Peyer's patch (tissue), 4 donors: ENCODE measurements at regions not wholly inside any gene's neighbourhood (a gene's known extent, or its start where the extent isn't known, plus 50 kb on each side); places are given as distances from the start of the nearest gene placed in this dataset.

Experiments used
- CTCF ChIP-seq, 6 experiments: fragments of 450-650 bp in 4 of 6; fragments of 200-600 bp in 2 of 6; sonication (generic) in 1 of 6; IDR thresholded peaks; one replicate each; pipeline ENCODE4 v1.5.1; 2017 to 2019; ENCODE audit warnings: antibody characterized with exemption in 6 of 6, mild to moderate bottlenecking in 3 of 6, moderate library complexity in 1 of 6
- POLR2A ChIP-seq, 2 donors: fragments of 450-650 bp; IDR thresholded peaks; one replicate each; pipeline ENCODE4 v1.5.1; 2017; ENCODE audit warnings: antibody characterized with exemption in 2 of 2, mild to moderate bottlenecking in 2 of 2, moderate library complexity in 2 of 2

DNA sequence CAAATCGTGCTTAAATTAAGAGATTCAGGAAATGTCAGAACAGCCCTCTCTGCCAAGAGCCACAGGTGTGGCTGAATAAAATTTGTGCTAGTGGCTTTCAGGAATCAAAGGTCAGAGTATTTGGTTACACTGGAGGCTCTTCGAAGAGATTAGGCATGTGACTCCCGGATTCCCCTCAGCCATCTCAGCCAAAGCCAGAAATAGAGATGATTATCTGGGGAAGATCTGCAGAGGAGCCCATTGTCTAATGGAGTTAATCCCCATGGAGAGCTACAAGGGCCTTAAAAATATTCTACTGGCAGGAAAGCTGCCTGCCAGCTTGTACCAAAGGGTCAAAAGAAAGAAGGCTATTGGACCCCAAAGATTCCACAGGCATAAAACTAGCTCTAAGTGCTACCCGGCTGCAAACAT lies 1259.5 kb downstream of the TBC1D22A start:
- TF ChIP-seq CTCF (IDR thresholded peaks at IDR 0.05) (no peak), POLR2A (IDR thresholded peaks at IDR 0.05) (no peak)
